ENCODE measurements at regions not wholly inside any gene's neighbourhood (a gene's known extent, or its start where the extent isn't known, plus 50 kb on each side); places are given as distances from the start of the nearest gene placed in this dataset.

GRCh38 chr6:105873799-105874198 is 212.3 kb upstream of the PRDM1 start:
- Histone ChIP-seq H3K9me3 (ENCODE audit: control insufficient read depth in 4 of 4, low read length in 3 of 4) (no peaks in the 10 kb centered on the region), H3K27me3 (ENCODE audit: control insufficient read depth in 4 of 4, insufficient read depth in 4 of 4, low read length in 3 of 4) (no peaks in the 10 kb centered on the region), H3K9ac (ENCODE audit: low read depth in 1 of 2, low read length in 2 of 2) (no peak overlapping the region), H3K36me3 (ENCODE audit: control insufficient read depth in 4 of 4, insufficient read depth in 3 of 4, low read depth in 1 of 4, low read length in 3 of 4) (no peaks in the 10 kb centered on the region), H3K4me3 (ENCODE audit: low read depth in 1 of 3, low read length in 3 of 3) (no peak overlapping the region), H3K27ac (ENCODE audit: low read depth in 1 of 2, low read length in 2 of 2) (no peak overlapping the region), H3K4me1 (ENCODE audit: control insufficient read depth in 4 of 4, insufficient read depth in 4 of 4, low read length in 3 of 4) (no peaks in the 10 kb centered on the region)
- 59% methylated on average over 3 of the region's 3 CpGs for WGBS
- TF ChIP-seq FOXA2 (IDR thresholded peaks at IDR 0.05) (no peak), YY1 (IDR thresholded peaks at IDR 0.05) (no peak), MAX (IDR thresholded peaks at IDR 0.05) (no peak), SP1 (IDR thresholded peaks at IDR 0.05) (no peak), RAD21 (IDR thresholded peaks at IDR 0.05) (no peak), ATF3 (IDR thresholded peaks at IDR 0.05) (no peak), REST (IDR thresholded peaks at IDR 0.05) (no peak), RXRA (IDR thresholded peaks at IDR 0.05) (no peak), NR2F2 (IDR thresholded peaks at IDR 0.05) (no peak), CTCF (IDR thresholded peaks at IDR 0.05; ENCODE audit: low read depth, low read length, missing input control) (no peak), HNF4A (conservative IDR thresholded peaks at IDR 0.05) (no peak), HNF4G (IDR thresholded peaks at IDR 0.05) (no peak), ZBTB33 (IDR thresholded peaks at IDR 0.05) (no peak), TAF1 (conservative IDR thresholded peaks at IDR 0.05) (no peak), JUND (IDR thresholded peaks at IDR 0.05) (no peak)
- DNase-seq (ENCODE audit: low spot score), result no peak

- H3K4me3 ChIP-seq (ENCODE audit: low read depth in 1 of 3, low read length in 3 of 3), result no peak overlapping the region
- no peak overlapping the region for H3K9ac ChIP-seq (ENCODE audit: low read depth in 1 of 2, low read length in 2 of 2)
- H3K27me3 ChIP-seq (ENCODE audit: control insufficient read depth in 4 of 4, insufficient read depth in 4 of 4, low read length in 3 of 4), result no peaks in the 10 kb centered on the region
- WGBS, result 16% methylated on average over 2 of the region's 2 CpGs
- DNase-seq (ENCODE audit: low spot score), result no peak
- no peaks in the 10 kb centered on the region for H3K4me1 ChIP-seq (ENCODE audit: control insufficient read depth in 4 of 4, insufficient read depth in 4 of 4, low read length in 3 of 4)
- H3K27ac ChIP-seq (ENCODE audit: low read depth in 1 of 2, low read length in 2 of 2), result no peak overlapping the region
- no peaks in the 10 kb centered on the region for H3K9me3 ChIP-seq (ENCODE audit: control insufficient read depth in 4 of 4, low read length in 3 of 4)
- TF ChIP-seq EGR1 (IDR thresholded peaks at IDR 0.05; ENCODE audit: low read depth in 2 of 2) (no peak), ATF3 (IDR thresholded peaks at IDR 0.05) (no peak), GABPA (IDR thresholded peaks at IDR 0.05 in 1 of 2, conservative IDR thresholded peaks at IDR 0.05 in 1 of 2) (no peak), RXRA (IDR thresholded peaks at IDR 0.05) (no peak), HNF4G (IDR thresholded peaks at IDR 0.05) (no peak), ZBTB33 (IDR thresholded peaks at IDR 0.05) (no peak), TAF1 (conservative IDR thresholded peaks at IDR 0.05) (no peak), JUND (IDR thresholded peaks at IDR 0.05) (no peak), SP1 (IDR thresholded peaks at IDR 0.05) (no peak), YY1 (IDR thresholded peaks at IDR 0.05) (no peak), NR2F2 (IDR thresholded peaks at IDR 0.05) (no peak), FOXA2 (IDR thresholded peaks at IDR 0.05) (no peak)
- H3K36me3 ChIP-seq (ENCODE audit: control insufficient read depth in 4 of 4, insufficient read depth in 3 of 4, low read depth in 1 of 4, low read length in 3 of 4), result no peaks in the 10 kb centered on the region
These were observed 212.9 kb upstream of the PRDM1 start for GRCh38 chr6:105873211-105873704.
